ENCODE measurements at regions not wholly inside any gene's neighbourhood (a gene's known extent, or its start where the extent isn't known, plus 50 kb on each side); places are given as distances from the start of the nearest gene placed in this dataset.

GRCh38 chrX:6374556-6374955 lies 145.9 kb upstream of the NLGN4X start:
- TF ChIP-seq ZNF274 (IDR thresholded peaks at IDR 0.05; ENCODE audit: low read depth, low read length) (no peak), YY1 (IDR thresholded peaks at IDR 0.05; ENCODE audit: insufficient read depth, insufficient read length) (no peak), SUZ12 (IDR thresholded peaks at IDR 0.05; ENCODE audit: extremely low read depth, insufficient read depth, insufficient read length) (no peak)
